Panc1 (cell line): ENCODE measurements at regions not wholly inside any gene's neighbourhood (a gene's known extent, or its start where the extent isn't known, plus 50 kb on each side); places are given as distances from the start of the nearest gene placed in this dataset.

Source experiments
- ATAC-seq: fragments of 200-7000 bp; cut with Tn5 transposase; 2 replicates; pipeline ENCODE4 v1.9.1; 2020; ENCODE audit warnings: mild to moderate bottlenecking, moderate library complexity
- BruUV-seq: library from RNA; stranded (reverse); fragments of 400-500 nt; replicated peaks from 2 replicates; lab custom pipeline; 2021; lab: Mats Ljungman, UMichigan
- CTCF ChIA-PET: fragments of 300-600 bp; sonication (Branson Sonifier 250); formaldehyde crosslinking; loops from one replicate; lab custom pipeline; 2022; ENCODE audit warnings: antibody characterized with exemption; lab: Charles Lee
- POLR2A ChIA-PET: fragments of 300-600 bp; sonication (Branson Sonifier 250); formaldehyde crosslinking; loops from one replicate; lab custom pipeline; 2022; ENCODE audit warnings: antibody characterized with exemption; lab: Charles Lee
- DNase-seq: peaks from one replicate; pipeline ENCODE4 v3.0.0-alpha.2; 2010; ENCODE audit warnings: low read depth, low spot score
- H3K27ac ChIP-seq: 2 replicates; pipeline ENCODE4 v1.5.1; 2011; ENCODE audit warnings: mild to moderate bottlenecking, low read length, inconsistent platforms
- H3K27me3 ChIP-seq: fragments of 200-500 bp; sonication (Bioruptor generic); 2 replicates; pipeline ENCODE4 v1.6.0; 2014; ENCODE audit warnings: low read length, inconsistent platforms; ENCODE audit not compliant: control insufficient read depth, insufficient read depth
- H3K36me3 ChIP-seq: fragments of 200-500 bp; sonication (Bioruptor generic); 2 replicates; pipeline ENCODE4 v1.5.1; 2014; ENCODE audit warnings: inconsistent platforms, mild to moderate bottlenecking, low read length, moderate library complexity; ENCODE audit not compliant: control insufficient read depth, insufficient read depth
- H3K4me1 ChIP-seq: 2 replicates; pipeline ENCODE4 v1.5.1; 2011; ENCODE audit warnings: inconsistent platforms, mild to moderate bottlenecking, low read length, moderate library complexity; ENCODE audit not compliant: control insufficient read depth, insufficient read depth
- H3K4me3 ChIP-seq, 2 experiments: 2 replicates each; pipeline ENCODE4 v1.5.1; 2011 to 2012; ENCODE audit warnings: low read depth in 2 of 2, low read length in 2 of 2, mild to moderate bottlenecking in 2 of 2, inconsistent platforms in 1 of 2, moderate library complexity in 1 of 2
- H3K9me3 ChIP-seq: fragments of 200-500 bp; sonication (Bioruptor generic); 2 replicates; pipeline ENCODE4 v1.5.1; 2014; ENCODE audit warnings: low read depth, mild to moderate bottlenecking, inconsistent platforms, low read length, moderate library complexity; ENCODE audit not compliant: control insufficient read depth, insufficient read depth
- POLR2AphosphoS5 ChIP-seq: IDR thresholded peaks from 2 replicates; pipeline ENCODE4 v1.6.1; 2012; ENCODE audit warnings: mild to moderate bottlenecking, low read depth, low read length, moderate library complexity
- REST ChIP-seq, 2 experiments: IDR thresholded peaks; 2 replicates each; pipeline ENCODE4 v1.6.1; 2011 to 2012; ENCODE audit warnings: low read depth in 2 of 2, control low read depth in 1 of 2, low read length in 1 of 2, mild to moderate bottlenecking in 1 of 2, moderate library complexity in 1 of 2; ENCODE audit not compliant: insufficient read depth in 1 of 2
- SIN3A ChIP-seq: IDR thresholded peaks from 2 replicates; pipeline ENCODE4 v1.6.1; 2012; ENCODE audit warnings: low read depth, mild to moderate bottlenecking, low read length, moderate library complexity, borderline replicate concordance; ENCODE audit not compliant: insufficient read depth
- TCF7L2 ChIP-seq: IDR thresholded peaks from 2 replicates; pipeline ENCODE4 v1.6.1; 2011; ENCODE audit warnings: mild to moderate bottlenecking, low read depth, low read length, inconsistent platforms
- in situ Hi-C: cut with HindIII; loops from 2 replicates; pipeline ENCODE4 v1.10.0; 2016; ENCODE audit warnings: low sequenced_read_pairs, low pct_unique_long_range_greater_than_20kb
- intact Hi-C: fragments of 100-400 bp; cut with micrococcal nuclease; formaldehyde crosslinking; loops from one replicate; pipeline ENCODE4 v1.10.0; 2022; ENCODE audit not compliant: unreplicated experiment
- TF ChIP-seq, protein P1 (sequence below): fragments of 450-650 bp; IDR thresholded peaks from 2 replicates; pipeline ENCODE4 v1.5.1; 2017; ENCODE audit warnings: mild to moderate bottlenecking

GRCh38 chr18:53843763-53844162 lies 380.7 kb downstream of the MBD2 start:
- intact Hi-C loops (no loop called here), in situ Hi-C loops (no loop called here)
- no peaks in the 10 kb centered on the region for H3K36me3 ChIP-seq
- no peaks in the 10 kb centered on the region for H3K4me1 ChIP-seq
- no peaks in the 10 kb centered on the region for H3K27me3 ChIP-seq
- no peaks in the 10 kb centered on the region for H3K9me3 ChIP-seq
- no peak overlapping the region for H3K4me3 ChIP-seq
- DNase-seq (no peak), ATAC-seq (no peak)
- BruUV-seq, result no TSS peak
- POLR2A ChIA-PET, result no interaction called here
- CTCF ChIA-PET, result no interaction called here
- TF ChIP-seq SIN3A, result no peak
- TF ChIP-seq REST (IDR thresholded peaks at IDR 0.05; ENCODE audit: insufficient read depth in 1 of 2, low read depth in 2 of 2, low read length in 1 of 2), result no peak
- TF ChIP-seq TCF7L2, result no peak
- no peak for TF ChIP-seq POLR2AphosphoS5
- TF ChIP-seq, protein P1, sequence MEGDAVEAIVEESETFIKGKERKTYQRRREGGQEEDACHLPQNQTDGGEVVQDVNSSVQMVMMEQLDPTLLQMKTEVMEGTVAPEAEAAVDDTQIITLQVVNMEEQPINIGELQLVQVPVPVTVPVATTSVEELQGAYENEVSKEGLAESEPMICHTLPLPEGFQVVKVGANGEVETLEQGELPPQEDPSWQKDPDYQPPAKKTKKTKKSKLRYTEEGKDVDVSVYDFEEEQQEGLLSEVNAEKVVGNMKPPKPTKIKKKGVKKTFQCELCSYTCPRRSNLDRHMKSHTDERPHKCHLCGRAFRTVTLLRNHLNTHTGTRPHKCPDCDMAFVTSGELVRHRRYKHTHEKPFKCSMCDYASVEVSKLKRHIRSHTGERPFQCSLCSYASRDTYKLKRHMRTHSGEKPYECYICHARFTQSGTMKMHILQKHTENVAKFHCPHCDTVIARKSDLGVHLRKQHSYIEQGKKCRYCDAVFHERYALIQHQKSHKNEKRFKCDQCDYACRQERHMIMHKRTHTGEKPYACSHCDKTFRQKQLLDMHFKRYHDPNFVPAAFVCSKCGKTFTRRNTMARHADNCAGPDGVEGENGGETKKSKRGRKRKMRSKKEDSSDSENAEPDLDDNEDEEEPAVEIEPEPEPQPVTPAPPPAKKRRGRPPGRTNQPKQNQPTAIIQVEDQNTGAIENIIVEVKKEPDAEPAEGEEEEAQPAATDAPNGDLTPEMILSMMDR, result no peak
- no peak overlapping the region for H3K27ac ChIP-seq

- Histone ChIP-seq H3K4me1 (no peaks in the 10 kb centered on the region), H3K9me3 (no peaks in the 10 kb centered on the region), H3K27ac (no peak overlapping the region), H3K27me3 (no peaks in the 10 kb centered on the region), H3K4me3 (no peak overlapping the region), H3K36me3 (no peaks in the 10 kb centered on the region)
- TF ChIP-seq POLR2AphosphoS5 (no peak), TCF7L2 (no peak), REST (IDR thresholded peaks at IDR 0.05; ENCODE audit: insufficient read depth in 1 of 2, low read depth in 2 of 2, low read length in 1 of 2) (no peak), SIN3A (no peak)
- TF ChIP-seq, protein P1, result no peak
- DNase-seq, result no peak
- no peak for ATAC-seq
- ChIA-PET POLR2A (no interaction called here), CTCF (no interaction called here)
- BruUV-seq, result no TSS peak
- intact Hi-C loops, result no loop called here
- in situ Hi-C loops, result no loop called here
These were observed 381.2 kb downstream of the MBD2 start for GRCh38 chr18:53843113-53843760.
